ENCODE measurements at regions not wholly inside any gene's neighbourhood (a gene's known extent, or its start where the extent isn't known, plus 50 kb on each side); places are given as distances from the start of the nearest gene placed in this dataset.

- no peak for TF ChIP-seq MAX (IDR thresholded peaks at IDR 0.05)
- no peak for TF ChIP-seq ZBTB7A (IDR thresholded peaks at IDR 0.05; ENCODE audit: low read depth)
- TF ChIP-seq RAD21 (IDR thresholded peaks at IDR 0.05; ENCODE audit: low read depth): no peak
- no peak for TF ChIP-seq EP300 (IDR thresholded peaks at IDR 0.05; ENCODE audit: borderline replicate concordance)
- TF ChIP-seq TEAD4 (IDR thresholded peaks at IDR 0.05): no peak
- no peak for TF ChIP-seq USF1 (IDR thresholded peaks at IDR 0.05)
- TF ChIP-seq FOXM1 (IDR thresholded peaks at IDR 0.05; ENCODE audit: borderline replicate concordance, low read depth): no peak
Observed at GRCh38 chr1:232139444-232139843, 490.5 kb downstream of the SIPA1L2 start.

- TF ChIP-seq USF1 (IDR thresholded peaks at IDR 0.05): no peak
- no peak for TF ChIP-seq FOXM1 (IDR thresholded peaks at IDR 0.05; ENCODE audit: borderline replicate concordance, low read depth)
- no peak for TF ChIP-seq MAX (IDR thresholded peaks at IDR 0.05)
- TF ChIP-seq TCF12 (IDR thresholded peaks at IDR 0.05; ENCODE audit: low read depth): no peak
- TF ChIP-seq ZBTB7A (IDR thresholded peaks at IDR 0.05; ENCODE audit: low read depth): no peak
- no peak for TF ChIP-seq REST (IDR thresholded peaks at IDR 0.05; ENCODE audit: low read depth)
- no peak for TF ChIP-seq CREB1 (IDR thresholded peaks at IDR 0.05; ENCODE audit: low read depth)
- TF ChIP-seq EGR1 (IDR thresholded peaks at IDR 0.05): no peak
- no peak for TF ChIP-seq RAD21 (IDR thresholded peaks at IDR 0.05; ENCODE audit: low read depth)
- TF ChIP-seq TAF1 (IDR thresholded peaks at IDR 0.05; ENCODE audit: low read depth): no peak
- no peak for TF ChIP-seq TEAD4 (IDR thresholded peaks at IDR 0.05)
Observed at GRCh38 chr1:232138044-232138443, 491.9 kb downstream of the SIPA1L2 start.

- no peak for TF ChIP-seq USF1 (IDR thresholded peaks at IDR 0.05)
- TF ChIP-seq CREB1 (IDR thresholded peaks at IDR 0.05; ENCODE audit: low read depth): no peak
- TF ChIP-seq EGR1 (IDR thresholded peaks at IDR 0.05): no peak
- no peak for TF ChIP-seq TCF12 (IDR thresholded peaks at IDR 0.05; ENCODE audit: low read depth)
- TF ChIP-seq FOXM1 (IDR thresholded peaks at IDR 0.05; ENCODE audit: borderline replicate concordance, low read depth): no peak
- TF ChIP-seq CEBPB (IDR thresholded peaks at IDR 0.05): no peak
- no peak for TF ChIP-seq NFIC (IDR thresholded peaks at IDR 0.05)
- TF ChIP-seq RAD21 (IDR thresholded peaks at IDR 0.05; ENCODE audit: low read depth): no peak
- TF ChIP-seq MAX (IDR thresholded peaks at IDR 0.05): no peak
- TF ChIP-seq REST (IDR thresholded peaks at IDR 0.05; ENCODE audit: low read depth): no peak
- TF ChIP-seq EP300 (IDR thresholded peaks at IDR 0.05; ENCODE audit: borderline replicate concordance): no peak
- TF ChIP-seq TAF1 (IDR thresholded peaks at IDR 0.05; ENCODE audit: low read depth): no peak
- no peak for TF ChIP-seq YY1 (IDR thresholded peaks at IDR 0.05; ENCODE audit: low read depth)
Observed at GRCh38 chr1:232137066-232137465, 492.9 kb downstream of the SIPA1L2 start.

- TF ChIP-seq YY1 (IDR thresholded peaks at IDR 0.05; ENCODE audit: low read depth): no peak
- TF ChIP-seq FOXM1 (IDR thresholded peaks at IDR 0.05; ENCODE audit: borderline replicate concordance, low read depth): no peak
- no peak for TF ChIP-seq CREB1 (IDR thresholded peaks at IDR 0.05; ENCODE audit: low read depth)
- TF ChIP-seq RAD21 (IDR thresholded peaks at IDR 0.05; ENCODE audit: low read depth): no peak
- TF ChIP-seq ZBTB7A (IDR thresholded peaks at IDR 0.05; ENCODE audit: low read depth): no peak
- TF ChIP-seq TEAD4 (IDR thresholded peaks at IDR 0.05): no peak
- no peak for TF ChIP-seq NFIC (IDR thresholded peaks at IDR 0.05)
- TF ChIP-seq TCF12 (IDR thresholded peaks at IDR 0.05; ENCODE audit: low read depth): no peak
- no peak for TF ChIP-seq EGR1 (IDR thresholded peaks at IDR 0.05)
- TF ChIP-seq MAX (IDR thresholded peaks at IDR 0.05): no peak
- TF ChIP-seq TAF1 (IDR thresholded peaks at IDR 0.05; ENCODE audit: low read depth): no peak
- TF ChIP-seq EP300 (IDR thresholded peaks at IDR 0.05; ENCODE audit: borderline replicate concordance): no peak
Observed at GRCh38 chr1:232136136-232136535, 493.8 kb downstream of the SIPA1L2 start.

- TF ChIP-seq USF1 (IDR thresholded peaks at IDR 0.05) (no peak), TCF12 (IDR thresholded peaks at IDR 0.05; ENCODE audit: low read depth) (no peak), YY1 (IDR thresholded peaks at IDR 0.05; ENCODE audit: low read depth) (no peak), NFIC (IDR thresholded peaks at IDR 0.05) (no peak), CEBPB (IDR thresholded peaks at IDR 0.05) (no peak), EP300 (IDR thresholded peaks at IDR 0.05; ENCODE audit: borderline replicate concordance) (no peak), ZBTB7A (IDR thresholded peaks at IDR 0.05; ENCODE audit: low read depth) (no peak), CREB1 (IDR thresholded peaks at IDR 0.05; ENCODE audit: low read depth) (no peak), REST (IDR thresholded peaks at IDR 0.05; ENCODE audit: low read depth) (no peak), FOXM1 (IDR thresholded peaks at IDR 0.05; ENCODE audit: borderline replicate concordance, low read depth) (no peak), TAF1 (IDR thresholded peaks at IDR 0.05; ENCODE audit: low read depth) (no peak), TEAD4 (IDR thresholded peaks at IDR 0.05) (no peak), EGR1 (IDR thresholded peaks at IDR 0.05) (no peak), MAX (IDR thresholded peaks at IDR 0.05) (no peak), RAD21 (IDR thresholded peaks at IDR 0.05; ENCODE audit: low read depth) (no peak)
Observed at GRCh38 chr1:232134365-232134764, 495.6 kb downstream of the SIPA1L2 start.
